NB4 (cell line): ENCODE measurements at regions not wholly inside any gene's neighbourhood (a gene's known extent, or its start where the extent isn't known, plus 50 kb on each side); places are given as distances from the start of the nearest gene placed in this dataset.
A peak's percentile ranks its signal among the peaks of the same experiment; 100 is the strongest.
"Not testable (repeated sequence)": the region's sequence is repeated elsewhere in the genome, so short reads cannot be mapped to it uniquely, and the experiment has no call there.

ENCODE experiments used
- DNase-seq: peaks from one replicate; pipeline ENCODE4 v3.0.0; 2010; ENCODE audit warnings: low read depth
- H3K4me3 ChIP-seq: one replicate; pipeline ENCODE4 v1.5.1; 2011; ENCODE audit warnings: mild to moderate bottlenecking, low read depth, low read length, moderate library complexity
- MAX ChIP-seq: IDR thresholded peaks from 2 replicates; pipeline ENCODE4 v1.6.1; 2011; ENCODE audit warnings: low read depth, low read length
- MYC ChIP-seq: IDR thresholded peaks from 2 replicates; pipeline ENCODE4 v1.6.1; 2011; ENCODE audit warnings: low read depth, low read length
- POLR2A ChIP-seq: IDR thresholded peaks from 2 replicates; pipeline ENCODE4 v1.6.1; 2011; ENCODE audit warnings: mild to moderate bottlenecking; ENCODE audit not compliant: insufficient read length; ENCODE audit errors: extremely low read depth
- TF ChIP-seq, protein P1 (sequence below): IDR thresholded peaks from one replicate; pipeline ENCODE4 v1.5.1; 2012; ENCODE audit warnings: low read depth, low read length

DNA sequence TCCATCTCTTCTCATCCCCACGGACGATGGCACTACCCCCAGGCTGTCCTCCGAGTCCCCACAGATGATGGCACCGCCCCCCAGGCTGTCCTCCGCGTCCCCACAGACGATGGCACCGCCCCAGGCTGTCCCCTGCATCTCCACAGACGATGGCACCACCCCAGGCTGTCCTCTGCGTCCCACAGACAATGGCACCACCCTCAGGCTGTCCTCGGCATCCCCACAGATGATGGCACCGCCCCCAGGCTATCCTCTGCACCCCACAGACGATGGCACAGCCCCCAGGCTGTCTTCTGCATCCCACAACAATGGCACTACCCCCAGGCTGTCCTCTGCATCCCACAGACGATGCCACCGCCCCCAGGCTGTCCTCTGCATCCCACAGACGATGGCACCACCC lies 57.4 kb upstream of the PTCH1 start:
- TF ChIP-seq POLR2A (no peak), MYC (no peak), MAX (no peak)
- TF ChIP-seq, protein P1, sequence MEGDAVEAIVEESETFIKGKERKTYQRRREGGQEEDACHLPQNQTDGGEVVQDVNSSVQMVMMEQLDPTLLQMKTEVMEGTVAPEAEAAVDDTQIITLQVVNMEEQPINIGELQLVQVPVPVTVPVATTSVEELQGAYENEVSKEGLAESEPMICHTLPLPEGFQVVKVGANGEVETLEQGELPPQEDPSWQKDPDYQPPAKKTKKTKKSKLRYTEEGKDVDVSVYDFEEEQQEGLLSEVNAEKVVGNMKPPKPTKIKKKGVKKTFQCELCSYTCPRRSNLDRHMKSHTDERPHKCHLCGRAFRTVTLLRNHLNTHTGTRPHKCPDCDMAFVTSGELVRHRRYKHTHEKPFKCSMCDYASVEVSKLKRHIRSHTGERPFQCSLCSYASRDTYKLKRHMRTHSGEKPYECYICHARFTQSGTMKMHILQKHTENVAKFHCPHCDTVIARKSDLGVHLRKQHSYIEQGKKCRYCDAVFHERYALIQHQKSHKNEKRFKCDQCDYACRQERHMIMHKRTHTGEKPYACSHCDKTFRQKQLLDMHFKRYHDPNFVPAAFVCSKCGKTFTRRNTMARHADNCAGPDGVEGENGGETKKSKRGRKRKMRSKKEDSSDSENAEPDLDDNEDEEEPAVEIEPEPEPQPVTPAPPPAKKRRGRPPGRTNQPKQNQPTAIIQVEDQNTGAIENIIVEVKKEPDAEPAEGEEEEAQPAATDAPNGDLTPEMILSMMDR = no peak
- no peak overlapping the region for H3K4me3 ChIP-seq
- DNase-seq = peak; percentile 44

DNA sequence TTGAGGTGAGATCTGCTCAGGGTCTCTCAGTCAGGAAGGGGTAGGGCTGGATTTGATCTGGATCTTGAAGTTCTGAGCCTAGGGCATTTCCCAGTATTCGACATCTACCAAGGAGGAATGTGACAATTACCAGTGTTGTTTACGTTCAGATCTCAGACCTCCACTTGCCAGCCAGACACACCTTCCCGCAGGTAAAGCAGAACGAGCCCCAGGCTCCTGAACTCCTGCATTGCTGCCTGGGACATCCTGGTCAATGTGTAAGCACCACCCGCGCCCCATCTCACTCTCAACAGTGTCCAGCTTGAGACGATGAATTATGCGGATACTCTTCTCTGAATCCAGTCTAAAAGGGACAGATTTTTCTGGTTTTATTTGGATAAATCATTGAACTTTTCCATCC lies 56.7 kb upstream of the PTCH1 start:
- TF ChIP-seq, protein P1 = no peak
- TF ChIP-seq POLR2A (no peak), MYC (no peak), MAX (no peak)
- no peak for DNase-seq
- no peak overlapping the region for H3K4me3 ChIP-seq

- TF ChIP-seq POLR2A = no peak
- TF ChIP-seq, protein P1 = no peak
- TF ChIP-seq MAX = no peak
- no peak for TF ChIP-seq MYC
- no peak for DNase-seq
- H3K4me3 ChIP-seq = no peak overlapping the region
Observed at GRCh38 chr9:95572381-95573151, 55.8 kb upstream of the PTCH1 start.

DNA sequence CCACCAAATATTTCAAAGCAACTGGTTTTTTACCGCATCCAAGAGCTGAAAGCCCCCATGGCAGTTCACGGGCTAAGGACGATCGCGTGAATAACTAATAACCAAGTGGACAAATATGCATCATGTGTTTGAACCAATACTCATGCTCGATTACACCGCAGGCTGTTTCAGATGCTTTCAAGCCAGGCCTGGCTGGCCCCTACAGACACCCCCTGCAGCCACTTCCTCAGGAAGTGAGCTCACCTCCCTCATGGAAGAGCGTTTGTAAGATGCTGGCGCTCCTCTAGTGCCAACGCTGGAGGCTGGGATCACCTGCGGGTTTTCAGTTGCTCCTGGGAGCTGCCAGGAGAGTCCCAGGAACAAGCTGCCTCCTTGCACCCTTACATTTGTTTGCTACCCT lies 53.9 kb upstream of the PTCH1 start:
- no peak overlapping the region for H3K4me3 ChIP-seq
- TF ChIP-seq, protein P1 = no peak
- TF ChIP-seq MYC (no peak), POLR2A (no peak), MAX (no peak)
- DNase-seq = peak; percentile 20

- no peak overlapping the region for H3K4me3 ChIP-seq
- no peak for TF ChIP-seq MYC
- TF ChIP-seq POLR2A = no peak
- TF ChIP-seq MAX = no peak
- TF ChIP-seq, protein P1 = no peak
- no peak for DNase-seq
Observed at GRCh38 chr9:95570150-95570549, 53.4 kb upstream of the PTCH1 start.

- H3K4me3 ChIP-seq, DNase-seq: not testable (repeated sequence)
Observed at GRCh38 chr9:95568735-95569134, 52.0 kb upstream of the PTCH1 start.
